GM12891 (cell line): ENCODE measurements at regions not wholly inside any gene's neighbourhood (a gene's known extent, or its start where the extent isn't known, plus 50 kb on each side); places are given as distances from the start of the nearest gene placed in this dataset.

ENCODE experiments used
- DNase-seq: peaks from one replicate; pipeline ENCODE4 v3.0.0; 2011; ENCODE audit warnings: low spot score; ENCODE audit not compliant: insufficient read length
- FAIRE-seq: peaks from 2 replicates; lab custom pipeline; 2011; peaks lifted over from hg19 to GRCh38; lab: Jason Lieb, UNC
- PAX5 ChIP-seq: IDR thresholded peaks from 2 replicates; pipeline ENCODE4 v1.6.1; 2011; ENCODE audit warnings: low read length, moderate library complexity, mild to moderate bottlenecking; ENCODE audit not compliant: insufficient read depth, severe bottlenecking
- POLR2A ChIP-seq: IDR thresholded peaks from 2 replicates; pipeline ENCODE4 v1.6.1; 2011; ENCODE audit warnings: low read depth, low read length, control low read depth
- POLR2AphosphoS5 ChIP-seq: IDR thresholded peaks from 2 replicates; pipeline ENCODE4 v1.6.1; 2011; ENCODE audit warnings: low read depth, low read length, control low read depth
- POU2F2 ChIP-seq: IDR thresholded peaks from 2 replicates; pipeline ENCODE4 v1.6.1; 2011; ENCODE audit warnings: low read depth, mild to moderate bottlenecking, control low read depth, low read length, moderate library complexity
- SPI1 ChIP-seq: IDR thresholded peaks from 2 replicates; pipeline ENCODE4 v1.6.1; 2011; ENCODE audit warnings: low read depth, low read length, control low read depth
- TAF1 ChIP-seq: IDR thresholded peaks from 2 replicates; pipeline ENCODE4 v1.6.1; 2011; ENCODE audit warnings: low read depth, low read length, control low read depth

GRCh38 chr5:169503886-169504285 lies 79.7 kb upstream of the SPDL1 start:
- TF ChIP-seq PAX5 (no peak), POLR2AphosphoS5 (no peak), POU2F2 (no peak), SPI1 (no peak), TAF1 (no peak), POLR2A (no peak)
- DNase-seq: no peak
- no peak for FAIRE-seq

GRCh38 chr5:169499990-169500505 lies 83.5 kb upstream of the SPDL1 start:
- TF ChIP-seq POU2F2: no peak
- FAIRE-seq: no peak
- DNase-seq: no peak

GRCh38 chr5:169496878-169497277 lies 86.7 kb upstream of the SPDL1 start:
- FAIRE-seq (no peak), DNase-seq (no peak)
- no peak for TF ChIP-seq PAX5
- TF ChIP-seq TAF1: no peak
- no peak for TF ChIP-seq SPI1
- no peak for TF ChIP-seq POLR2AphosphoS5
- no peak for TF ChIP-seq POU2F2
- TF ChIP-seq POLR2A: no peak

GRCh38 chr5:169494941-169495548 lies 88.5 kb upstream of the SPDL1 start:
- DNase-seq: no peak
- no peak for TF ChIP-seq PAX5
- no peak for TF ChIP-seq POLR2AphosphoS5
- TF ChIP-seq TAF1: no peak
- no peak for TF ChIP-seq SPI1
- no peak for TF ChIP-seq POLR2A
- TF ChIP-seq POU2F2: no peak
- FAIRE-seq: no peak

- no peak for DNase-seq
- FAIRE-seq: no peak
- TF ChIP-seq POU2F2 (no peak), POLR2A (no peak), PAX5 (no peak), POLR2AphosphoS5 (no peak)
These were observed 89.1 kb upstream of the SPDL1 start for GRCh38 chr5:169494383-169494935.

GRCh38 chr5:169474226-169474625 lies 109.3 kb upstream of the SPDL1 start:
- TF ChIP-seq SPI1 (no peak), TAF1 (no peak), POLR2A (no peak), POLR2AphosphoS5 (no peak), POU2F2 (no peak), PAX5 (no peak)
- FAIRE-seq (no peak), DNase-seq (no peak)

GRCh38 chr5:169472544-169472943 lies 111.0 kb upstream of the SPDL1 start:
- FAIRE-seq: no peak
- DNase-seq: no peak
- TF ChIP-seq PAX5 (no peak), POLR2A (no peak), TAF1 (no peak), POLR2AphosphoS5 (no peak), POU2F2 (no peak), SPI1 (no peak)

GRCh38 chr5:169471021-169471420 lies 112.6 kb upstream of the SPDL1 start:
- TF ChIP-seq PAX5 (no peak), POLR2AphosphoS5 (no peak), SPI1 (no peak), POLR2A (no peak), TAF1 (no peak), POU2F2 (no peak)
- FAIRE-seq: no peak
- DNase-seq: no peak

- no peak for TF ChIP-seq POLR2A
- TF ChIP-seq POLR2AphosphoS5: no peak
- FAIRE-seq (no peak), DNase-seq (no peak)
These were observed 116.4 kb upstream of the SPDL1 start for GRCh38 chr5:169467041-169467771.
